DOHH2 (cell line): ENCODE measurements at regions not wholly inside any gene's neighbourhood (a gene's known extent, or its start where the extent isn't known, plus 50 kb on each side); places are given as distances from the start of the nearest gene placed in this dataset.

ENCODE experiments used
- H3F3A ChIP-seq: fragments of 200-600 bp; sonication (generic), shearing (Covaris generic); 2 replicates; pipeline ENCODE4 v1.6.0; 2016; ENCODE audit warnings: antibody characterized with exemption, mild to moderate bottlenecking; ENCODE audit not compliant: control insufficient read depth, insufficient read depth
- H3K27ac ChIP-seq: fragments of 200-600 bp; sonication (generic); 2 replicates; pipeline ENCODE4 v1.5.1; 2014; ENCODE audit warnings: low read depth, mild to moderate bottlenecking, low read length, moderate library complexity
- H3K27me3 ChIP-seq: fragments of 200-600 bp; sonication (generic); 2 replicates; pipeline ENCODE4 v1.6.1; 2014; ENCODE audit warnings: mild to moderate bottlenecking, low read length, mixed read lengths; ENCODE audit not compliant: control insufficient read depth
- H3K36me3 ChIP-seq: fragments of 200-600 bp; sonication (generic); 2 replicates; pipeline ENCODE4 v1.6.1; 2014; ENCODE audit warnings: mild to moderate bottlenecking, low read length, moderate library complexity, mixed read lengths; ENCODE audit not compliant: control insufficient read depth
- H3K4me1 ChIP-seq: fragments of 200-600 bp; sonication (generic); 2 replicates; pipeline ENCODE4 v1.6.1; 2014; ENCODE audit warnings: mild to moderate bottlenecking, low read length, mixed read lengths; ENCODE audit not compliant: control insufficient read depth
- H3K4me2 ChIP-seq: fragments of 200-600 bp; sonication (generic); 2 replicates; pipeline ENCODE4 v1.6.0; 2014; ENCODE audit warnings: mild to moderate bottlenecking, low read length, moderate library complexity
- H3K4me3 ChIP-seq: fragments of 200-600 bp; sonication (generic); 2 replicates; pipeline ENCODE4 v1.5.1; 2014; ENCODE audit warnings: mild to moderate bottlenecking, low read length, mixed read lengths
- H3K79me2 ChIP-seq: fragments of 200-600 bp; sonication (generic); 2 replicates; pipeline ENCODE4 v1.6.1; 2014; ENCODE audit warnings: mild to moderate bottlenecking, low read length, mixed read lengths; ENCODE audit not compliant: control insufficient read depth
- H3K9me2 ChIP-seq: fragments of 200-600 bp; sonication (generic); replicated peaks from 2 replicates; pipeline ENCODE4 v1.6.1; 2014; ENCODE audit warnings: mild to moderate bottlenecking, low read length, mixed read lengths; ENCODE audit not compliant: control insufficient read depth
- H3K9me3 ChIP-seq: fragments of 200-600 bp; sonication (generic); 2 replicates; pipeline ENCODE4 v1.6.1; 2014; ENCODE audit warnings: antibody characterized with exemption, low read length, mixed read lengths; ENCODE audit not compliant: control insufficient read depth, insufficient read depth
- H4K20me1 ChIP-seq: fragments of 200-600 bp; sonication (generic); 2 replicates; pipeline ENCODE4 v1.6.0; 2014; ENCODE audit warnings: low read depth, mild to moderate bottlenecking, antibody characterized with exemption, low read length, moderate library complexity; ENCODE audit not compliant: control insufficient read depth, insufficient read depth
- EZH2phosphoT487 ChIP-seq: fragments of 200-600 bp; sonication (generic); IDR thresholded peaks from 2 replicates; pipeline ENCODE4 v1.6.1; 2017; ENCODE audit warnings: borderline replicate concordance, mild to moderate bottlenecking, antibody characterized with exemption, low read length, moderate library complexity, mixed read lengths
- TF ChIP-seq, protein P1 (sequence below): fragments of 200-600 bp; sonication (generic); IDR thresholded peaks from one replicate; pipeline ENCODE4 v1.5.1; 2014; ENCODE audit warnings: antibody characterized with exemption, mild to moderate bottlenecking, low read depth, low read length; ENCODE audit not compliant: poor library complexity, severe bottlenecking

DNA sequence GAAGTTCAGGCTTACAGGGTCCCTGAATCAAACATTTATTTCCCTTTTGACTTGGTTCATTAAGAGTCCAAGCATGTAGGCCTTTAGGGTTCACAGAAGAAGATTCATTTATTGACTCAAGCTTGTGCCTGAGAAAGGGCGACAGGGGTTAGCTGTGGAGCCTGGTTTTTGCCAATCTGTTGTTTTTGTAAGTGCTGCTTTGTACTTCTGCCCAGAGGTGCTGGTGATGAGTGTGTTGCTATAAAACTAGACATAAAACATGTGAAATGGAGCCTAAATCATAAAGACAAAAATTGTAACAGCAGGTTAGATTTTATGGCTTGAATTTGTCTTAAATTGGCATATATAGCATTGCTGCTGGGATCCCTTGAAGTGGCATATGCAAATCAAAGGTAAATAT is 308.3 kb upstream of the UBE2E2 start:
- no peaks in the 10 kb centered on the region for H3K9me2 ChIP-seq
- no peaks in the 10 kb centered on the region for H3K9me3 ChIP-seq
- no peak overlapping the region for H3K4me3 ChIP-seq
- H3K79me2 ChIP-seq: no peaks in the 10 kb centered on the region
- no peaks in the 10 kb centered on the region for H3K4me1 ChIP-seq
- no peaks in the 10 kb centered on the region for H3K36me3 ChIP-seq
- H3F3A ChIP-seq: no peaks in the 10 kb centered on the region
- TF ChIP-seq EZH2phosphoT487: no peak
- TF ChIP-seq, protein P1, sequence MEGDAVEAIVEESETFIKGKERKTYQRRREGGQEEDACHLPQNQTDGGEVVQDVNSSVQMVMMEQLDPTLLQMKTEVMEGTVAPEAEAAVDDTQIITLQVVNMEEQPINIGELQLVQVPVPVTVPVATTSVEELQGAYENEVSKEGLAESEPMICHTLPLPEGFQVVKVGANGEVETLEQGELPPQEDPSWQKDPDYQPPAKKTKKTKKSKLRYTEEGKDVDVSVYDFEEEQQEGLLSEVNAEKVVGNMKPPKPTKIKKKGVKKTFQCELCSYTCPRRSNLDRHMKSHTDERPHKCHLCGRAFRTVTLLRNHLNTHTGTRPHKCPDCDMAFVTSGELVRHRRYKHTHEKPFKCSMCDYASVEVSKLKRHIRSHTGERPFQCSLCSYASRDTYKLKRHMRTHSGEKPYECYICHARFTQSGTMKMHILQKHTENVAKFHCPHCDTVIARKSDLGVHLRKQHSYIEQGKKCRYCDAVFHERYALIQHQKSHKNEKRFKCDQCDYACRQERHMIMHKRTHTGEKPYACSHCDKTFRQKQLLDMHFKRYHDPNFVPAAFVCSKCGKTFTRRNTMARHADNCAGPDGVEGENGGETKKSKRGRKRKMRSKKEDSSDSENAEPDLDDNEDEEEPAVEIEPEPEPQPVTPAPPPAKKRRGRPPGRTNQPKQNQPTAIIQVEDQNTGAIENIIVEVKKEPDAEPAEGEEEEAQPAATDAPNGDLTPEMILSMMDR: no peak
- H3K27me3 ChIP-seq: no peaks in the 10 kb centered on the region
- no peaks in the 10 kb centered on the region for H4K20me1 ChIP-seq
- H3K27ac ChIP-seq: no peak overlapping the region
- H3K4me2 ChIP-seq: no peak overlapping the region

DNA sequence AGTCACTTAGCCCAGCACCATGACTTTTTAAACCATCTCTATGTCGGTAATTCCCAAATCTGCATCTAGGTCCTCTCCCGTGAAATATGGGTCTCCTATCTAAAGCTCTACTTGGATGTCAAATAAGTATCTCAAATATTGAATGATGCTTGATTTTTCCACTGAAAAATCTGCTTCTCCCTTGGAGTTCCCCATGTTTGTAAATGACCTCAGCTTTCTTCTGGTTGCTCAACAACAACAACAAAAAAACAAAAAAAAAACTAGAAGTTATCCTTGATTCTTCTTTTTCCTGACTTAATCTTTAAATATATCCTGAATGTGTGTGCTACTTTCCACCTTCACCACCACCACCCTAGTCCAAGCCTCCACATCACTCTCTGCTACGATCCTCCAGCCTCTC is 307.5 kb upstream of the UBE2E2 start:
- H3K4me2 ChIP-seq: no peak overlapping the region
- no peaks in the 10 kb centered on the region for H3K4me1 ChIP-seq
- H3K9me3 ChIP-seq: no peaks in the 10 kb centered on the region
- H3F3A ChIP-seq: no peaks in the 10 kb centered on the region
- no peaks in the 10 kb centered on the region for H3K27me3 ChIP-seq
- H3K27ac ChIP-seq: no peak overlapping the region
- H4K20me1 ChIP-seq: no peaks in the 10 kb centered on the region
- no peaks in the 10 kb centered on the region for H3K9me2 ChIP-seq
- no peak overlapping the region for H3K4me3 ChIP-seq
- TF ChIP-seq, protein P1: no peak
- no peak for TF ChIP-seq EZH2phosphoT487
- no peaks in the 10 kb centered on the region for H3K36me3 ChIP-seq
- no peaks in the 10 kb centered on the region for H3K79me2 ChIP-seq

DNA sequence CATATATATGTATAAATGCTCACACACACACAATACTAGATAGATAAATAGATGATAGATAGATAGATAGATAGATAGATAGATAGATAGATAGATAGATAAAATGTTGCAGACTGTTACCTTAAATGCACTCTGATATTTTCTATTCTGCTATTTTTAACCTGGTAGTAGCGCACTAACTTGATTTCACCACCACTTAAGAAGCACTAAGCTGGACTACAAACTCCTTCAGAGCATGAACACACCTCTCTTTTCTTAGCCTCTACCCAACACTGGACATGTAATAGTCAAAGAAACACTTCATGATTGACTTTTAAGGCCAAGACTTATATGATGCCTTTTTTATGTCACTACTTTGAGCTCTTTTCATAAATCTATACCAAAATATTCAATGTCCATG is 304.6 kb upstream of the UBE2E2 start:
- H3K4me1 ChIP-seq: no peaks in the 10 kb centered on the region
- no peaks in the 10 kb centered on the region for H3K9me3 ChIP-seq
- no peak overlapping the region for H3K4me2 ChIP-seq
- TF ChIP-seq EZH2phosphoT487: no peak
- TF ChIP-seq, protein P1: no peak
- H3K36me3 ChIP-seq: no peaks in the 10 kb centered on the region
- no peaks in the 10 kb centered on the region for H4K20me1 ChIP-seq
- H3K79me2 ChIP-seq: no peaks in the 10 kb centered on the region
- no peak overlapping the region for H3K4me3 ChIP-seq
- H3K9me2 ChIP-seq: no peaks in the 10 kb centered on the region
- no peaks in the 10 kb centered on the region for H3K27me3 ChIP-seq
- H3F3A ChIP-seq: no peaks in the 10 kb centered on the region
- no peak overlapping the region for H3K27ac ChIP-seq

DNA sequence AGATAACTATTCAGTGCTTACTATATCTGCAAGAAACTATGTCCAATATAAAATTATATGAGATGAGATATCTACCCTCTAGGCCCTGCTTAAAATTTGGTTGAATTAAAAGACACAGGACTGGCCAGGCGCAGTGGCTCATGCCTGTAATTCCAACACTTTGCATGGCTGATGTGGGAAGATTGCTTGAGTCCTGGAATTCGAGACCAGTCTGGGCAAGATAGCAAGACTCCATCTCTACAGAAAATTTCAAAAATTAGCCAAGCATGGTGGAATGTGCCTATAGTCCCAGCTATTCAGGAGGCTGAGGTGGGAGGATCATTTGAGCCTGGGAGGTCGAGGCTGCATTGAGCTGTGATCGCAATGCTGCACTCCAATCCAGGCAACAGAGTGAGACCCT is 303.7 kb upstream of the UBE2E2 start:
- H3K4me3 ChIP-seq: no peak overlapping the region
- no peaks in the 10 kb centered on the region for H3K36me3 ChIP-seq
- no peaks in the 10 kb centered on the region for H3K4me1 ChIP-seq
- TF ChIP-seq, protein P1: no peak
- no peak for TF ChIP-seq EZH2phosphoT487
- H3K27me3 ChIP-seq: no peaks in the 10 kb centered on the region
- H3K9me2 ChIP-seq: no peaks in the 10 kb centered on the region
- no peaks in the 10 kb centered on the region for H3K79me2 ChIP-seq
- H3K27ac ChIP-seq: no peak overlapping the region
- no peaks in the 10 kb centered on the region for H3K9me3 ChIP-seq
- no peaks in the 10 kb centered on the region for H4K20me1 ChIP-seq
- H3K4me2 ChIP-seq: no peak overlapping the region
- no peaks in the 10 kb centered on the region for H3F3A ChIP-seq
